Heart left ventricle (tissue), 16 donors: ENCODE measurements at regions not wholly inside any gene's neighbourhood (a gene's known extent, or its start where the extent isn't known, plus 50 kb on each side); places are given as distances from the start of the nearest gene placed in this dataset.

Source experiments
- ATAC-seq, 4 donors: fragments of 200-7000 bp; cut with Tn5 transposase; one replicate each; pipeline ENCODE4 v1.9.1; 2020 to 2022; ENCODE audit warnings: moderate library complexity in 4 of 4, mild to moderate bottlenecking in 3 of 4, moderate number of reproducible peaks in 1 of 4
- DNase-seq, 5 donors: peaks; one replicate each; pipeline ENCODE4 v3.0.0-alpha.2; 2020
- H3K27ac ChIP-seq, 12 donors: fragments of 200-600 bp; sonication (generic) in 4 of 12; one replicate each; pipeline versions ENCODE4 v1.5.0 to v1.8.0; 2016 to 2022; ENCODE audit warnings: mild to moderate bottlenecking in 2 of 12
- H3K27me3 ChIP-seq, 9 donors: fragments of 200-600 bp; sonication (generic) in 2 of 9; one replicate each; pipeline versions ENCODE4 v1.5.1 to v1.8.0; 2016 to 2022; ENCODE audit warnings: mild to moderate bottlenecking in 3 of 9
- H3K36me3 ChIP-seq, 9 donors: fragments of 200-600 bp; sonication (generic) in 2 of 9; one replicate each; pipeline versions ENCODE4 v1.5.0 to v1.8.0; 2018 to 2022; ENCODE audit warnings: mild to moderate bottlenecking in 2 of 9
- H3K4me1 ChIP-seq, 12 donors: fragments of 200-600 bp; sonication (generic) in 4 of 12; one replicate each; pipeline versions ENCODE4 v1.5.0 to v1.8.0; 2016 to 2022; ENCODE audit warnings: mild to moderate bottlenecking in 3 of 12
- H3K4me3 ChIP-seq, 12 donors: fragments of 200-600 bp; sonication (generic) in 4 of 12; one replicate each; pipeline versions ENCODE4 v1.5.0 to v1.8.0; 2017 to 2022; ENCODE audit warnings: mild to moderate bottlenecking in 9 of 12, moderate library complexity in 4 of 12
- H3K9me3 ChIP-seq, 12 donors: fragments of 200-600 bp; sonication (generic) in 4 of 12; one replicate each; pipeline versions ENCODE4 v1.5.0 to v1.8.0; 2016 to 2022; ENCODE audit warnings: mild to moderate bottlenecking in 1 of 12
- POLR2A ChIP-seq, 2 donors: fragments of 450-650 bp; IDR thresholded peaks; one replicate each; pipeline ENCODE4 v1.6.1; 2017; ENCODE audit warnings: antibody characterized with exemption in 2 of 2, mild to moderate bottlenecking in 2 of 2, moderate library complexity in 2 of 2
- WGBS, 4 donors: extraction: QIAGEN DNeasy Blood & Tissue Kit in 2 of 4; methylation state at CpG; one replicate each; pipeline versions ENCODE4 v1.1.5 to v1.1.7; 2013 to 2018; 5-methylcytosine and 5-hydroxymethylcytosine counted together
- intact Hi-C, 10 donors: fragments of 100-400 bp; cut with DNase I; formaldehyde crosslinking; loops; one replicate each; pipeline versions ENCODE4 v1.11.1 to v1.14.2; 2022
- TF ChIP-seq, protein P1 (sequence below), 12 donors: fragments of 200-600 bp; sonication (generic) in 4 of 12; IDR thresholded peaks; one replicate each; pipeline versions ENCODE4 v1.5.0 to v1.8.0; 2018 to 2022; ENCODE audit warnings: antibody characterized with exemption in 12 of 12, mild to moderate bottlenecking in 5 of 12
- donor health status: ischemic (EF 13 %, LVEDD 7.1; RV severe dilation, severe dysfunction).
- donor health status: healthy with polysubstance abuse.
- donor health status: DM: no; HTN: yes; CAD: no.
- donor health status: DM: no; HTN: no; CAD: no.
- donor health status: ischemic (EF 25% LVEDD 6.9; RV normal size, moderate dysfunction).
- donor health status: ischemic (EF 25% LVEDD 5.7; RV mildly dilated, moderate dysfunction).
- donor health status: healthy.
- donor health status: DM: yes; HTN: yes; CAD: no.
- donor health status: ischemic (EF 35%, LVEDD 5.7; RV mildly dilated, moderate dysfunction).
- donor health status: nonischemic (EF 11% LVEDD 7.7; RV severe dilation, severe dysfunction).
- donor health status: DM: yes; HTN: yes; CAD: no.
- donor health status: PGD.
- donor health status: ischemic (EF 29% LVEDD 5.4; RV normal size, mild dysfunction).
- donor health status: nonischemic (EF 23%, LVEDD 6.1; RV moderate dilation, normal function).

DNA sequence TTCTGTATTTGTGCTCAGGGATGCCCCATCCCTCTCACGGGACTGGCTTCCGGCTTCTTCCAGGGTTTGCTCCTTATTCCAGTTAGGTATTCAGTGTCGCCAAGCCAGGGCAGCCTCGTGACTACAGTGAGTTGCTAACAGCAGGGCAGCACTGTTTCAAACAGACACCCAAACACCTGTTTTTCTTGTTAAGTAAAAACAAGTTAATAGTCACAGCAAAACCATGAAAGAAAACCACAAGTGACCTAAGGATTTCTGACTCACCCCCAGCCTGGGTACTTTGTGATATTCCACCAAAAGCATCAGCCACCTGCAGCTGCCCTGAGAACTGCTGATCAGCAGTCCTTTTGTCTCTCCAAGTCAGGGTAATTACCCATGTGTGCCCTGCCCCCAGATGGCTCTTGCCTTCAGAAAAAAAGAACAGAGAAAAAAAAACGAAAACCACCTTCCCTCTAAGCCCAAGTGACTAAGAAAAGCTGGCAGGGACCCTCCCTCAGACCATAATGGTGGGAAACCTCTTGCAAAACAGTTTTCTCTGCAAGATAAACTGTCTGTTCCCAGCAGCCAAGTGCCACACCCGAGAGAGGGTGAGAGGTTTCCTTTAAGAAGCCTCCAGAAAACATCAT lies 178.2 kb downstream of the ANAPC1 start:
- ATAC-seq (peak in 2 of 4 donors; percentile 23 to 45), DNase-seq (no peak)
- WGBS, 4 donors, result 63 to 83% (median 69%) methylated on average over 6 of the region's 6 CpGs
- H3K4me3 ChIP-seq, result no peak overlapping the region
- intact Hi-C loops, result loop anchor here in 5 of 10 donors (10.0 kb wide), 2 partner anchors 591 to 891 kb away; no protein-coding TSS in a partner anchor
- H3K27me3 ChIP-seq, result no peaks in the 10 kb centered on the region
- H3K4me1 ChIP-seq, result peaks cover 0 to 30% (median 9%) of the 10 kb centered on the region in 12 donors
- no peaks in the 10 kb centered on the region for H3K9me3 ChIP-seq
- H3K36me3 ChIP-seq, result no peaks in the 10 kb centered on the region
- TF ChIP-seq, protein P1, sequence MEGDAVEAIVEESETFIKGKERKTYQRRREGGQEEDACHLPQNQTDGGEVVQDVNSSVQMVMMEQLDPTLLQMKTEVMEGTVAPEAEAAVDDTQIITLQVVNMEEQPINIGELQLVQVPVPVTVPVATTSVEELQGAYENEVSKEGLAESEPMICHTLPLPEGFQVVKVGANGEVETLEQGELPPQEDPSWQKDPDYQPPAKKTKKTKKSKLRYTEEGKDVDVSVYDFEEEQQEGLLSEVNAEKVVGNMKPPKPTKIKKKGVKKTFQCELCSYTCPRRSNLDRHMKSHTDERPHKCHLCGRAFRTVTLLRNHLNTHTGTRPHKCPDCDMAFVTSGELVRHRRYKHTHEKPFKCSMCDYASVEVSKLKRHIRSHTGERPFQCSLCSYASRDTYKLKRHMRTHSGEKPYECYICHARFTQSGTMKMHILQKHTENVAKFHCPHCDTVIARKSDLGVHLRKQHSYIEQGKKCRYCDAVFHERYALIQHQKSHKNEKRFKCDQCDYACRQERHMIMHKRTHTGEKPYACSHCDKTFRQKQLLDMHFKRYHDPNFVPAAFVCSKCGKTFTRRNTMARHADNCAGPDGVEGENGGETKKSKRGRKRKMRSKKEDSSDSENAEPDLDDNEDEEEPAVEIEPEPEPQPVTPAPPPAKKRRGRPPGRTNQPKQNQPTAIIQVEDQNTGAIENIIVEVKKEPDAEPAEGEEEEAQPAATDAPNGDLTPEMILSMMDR (IDR thresholded peaks at IDR 0.05), result no peak
- no peak for TF ChIP-seq POLR2A (IDR thresholded peaks at IDR 0.05)
- no peak overlapping the region for H3K27ac ChIP-seq

DNA sequence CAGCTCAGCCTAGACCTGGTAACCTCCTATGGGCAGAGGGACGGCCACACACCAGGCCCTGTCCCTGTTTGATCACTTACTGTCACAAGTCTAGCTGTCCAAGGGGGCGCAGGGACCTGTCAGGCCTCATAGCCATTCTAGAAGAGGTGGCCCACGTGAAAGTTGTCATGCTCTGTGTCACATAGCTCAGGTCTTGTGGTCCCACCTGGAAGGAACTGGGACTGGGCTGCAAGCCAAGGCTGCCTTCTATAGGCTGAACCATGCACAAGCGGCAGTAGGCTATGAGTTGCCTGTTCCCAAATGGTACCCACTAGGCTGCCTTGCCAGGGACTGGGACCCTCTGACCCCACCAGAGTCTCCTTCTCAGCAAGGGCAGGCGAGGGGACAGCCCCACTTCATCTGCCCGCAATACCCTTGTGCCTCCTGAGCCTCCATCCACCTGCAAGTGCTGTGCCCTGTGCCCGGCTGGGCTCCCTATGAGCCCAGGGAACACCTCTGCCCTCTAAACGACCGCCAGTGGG lies 177.5 kb downstream of the ANAPC1 start:
- Histone ChIP-seq H3K27me3 (no peaks in the 10 kb centered on the region), H3K9me3 (no peaks in the 10 kb centered on the region), H3K4me1 (peaks cover 0 to 25% (median 9%) of the 10 kb centered on the region in 12 donors), H3K27ac (no peak overlapping the region), H3K4me3 (no peak overlapping the region), H3K36me3 (no peaks in the 10 kb centered on the region)
- DNase-seq, result no peak
- no peak for ATAC-seq
- TF ChIP-seq, protein P1 (IDR thresholded peaks at IDR 0.05), result no peak
- TF ChIP-seq POLR2A (IDR thresholded peaks at IDR 0.05), result no peak
- WGBS, 4 donors, result 89 to 91% (median 90%) methylated on average over 8 to 9 of the region's 9 CpGs
- intact Hi-C loops, result loop anchor here in 5 of 10 donors (10.0 kb wide), 2 partner anchors 592 to 892 kb away; no protein-coding TSS in a partner anchor

DNA sequence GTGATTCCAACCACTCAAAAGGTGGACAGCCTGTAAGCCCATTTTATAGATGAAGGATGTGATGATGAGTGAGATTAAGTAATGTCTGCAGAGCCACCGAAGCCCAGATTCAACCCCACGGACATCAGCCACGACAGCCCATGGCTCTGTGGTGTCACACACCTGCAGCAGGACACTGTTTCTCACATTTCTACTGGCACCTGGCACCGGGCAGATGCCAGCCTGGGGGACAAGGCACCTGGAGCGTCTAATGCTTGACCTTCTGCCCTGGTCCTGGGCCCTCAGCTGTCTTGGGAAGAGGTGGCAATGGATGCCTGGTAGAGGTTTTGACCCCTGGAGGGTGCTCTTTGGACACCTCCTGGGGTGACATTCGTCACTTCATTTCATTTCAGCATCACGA lies 176.3 kb downstream of the ANAPC1 start:
- no peaks in the 10 kb centered on the region for H3K36me3 ChIP-seq
- H3K4me1 ChIP-seq, result peaks cover 0 to 16% (median 3%) of the 10 kb centered on the region in 12 donors
- DNase-seq (no peak), ATAC-seq (no peak)
- 91 to 98% (median 94%) methylated on average over 7 of the region's 7 CpGs for WGBS, 4 donors
- no peak for TF ChIP-seq POLR2A (IDR thresholded peaks at IDR 0.05)
- TF ChIP-seq, protein P1 (IDR thresholded peaks at IDR 0.05), result no peak
- H3K9me3 ChIP-seq, result no peaks in the 10 kb centered on the region
- H3K27ac ChIP-seq, result no peak overlapping the region
- no peaks in the 10 kb centered on the region for H3K27me3 ChIP-seq
- intact Hi-C loops, result loop anchor here in 5 of 10 donors (10.0 kb wide), 2 partner anchors 593 to 893 kb away; no protein-coding TSS in a partner anchor
- no peak overlapping the region for H3K4me3 ChIP-seq

DNA sequence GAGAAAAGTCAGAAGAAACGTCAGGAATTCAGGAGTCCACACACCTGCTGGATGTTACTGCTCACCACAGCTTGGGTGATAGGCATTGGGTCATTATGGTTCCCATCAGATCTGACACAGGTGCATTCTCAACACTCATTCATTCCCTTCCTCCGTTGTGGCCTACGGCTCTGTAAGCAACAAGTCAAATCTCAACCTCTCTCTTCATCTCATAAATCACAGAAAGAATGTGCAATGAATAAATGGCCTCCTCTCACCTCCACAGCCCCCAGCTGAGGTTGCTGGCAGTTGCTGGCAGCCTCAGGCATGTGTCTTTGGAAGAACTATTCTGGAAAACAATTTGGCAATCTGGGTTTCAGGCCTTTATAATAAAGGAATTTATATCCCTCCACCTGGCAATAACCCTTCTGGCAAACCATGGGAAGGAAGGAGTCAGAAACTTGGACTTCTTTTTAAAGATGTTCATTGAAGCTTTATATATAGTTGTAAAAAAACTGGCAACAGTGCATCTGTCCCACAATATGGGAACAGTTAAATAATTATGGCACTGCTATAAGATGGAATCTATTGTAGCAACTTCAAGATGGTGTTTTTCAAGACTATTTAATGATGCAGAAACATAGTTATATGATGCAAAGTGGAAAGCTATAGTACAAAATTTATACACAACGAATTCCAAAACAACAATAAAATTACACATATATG lies 175.4 kb downstream of the ANAPC1 start:
- no peak for TF ChIP-seq POLR2A (IDR thresholded peaks at IDR 0.05)
- TF ChIP-seq, protein P1 (IDR thresholded peaks at IDR 0.05), result no peak
- 85 to 94% (median 88%) methylated on average over 4 of the region's 4 CpGs for WGBS, 4 donors
- intact Hi-C loops, result loop anchor here in 5 of 10 donors (10.0 kb wide), 2 partner anchors 594 to 894 kb away; no protein-coding TSS in a partner anchor
- no peak for ATAC-seq
- Histone ChIP-seq H3K27ac (no peak overlapping the region), H3K27me3 (no peaks in the 10 kb centered on the region), H3K4me3 (no peak overlapping the region), H3K36me3 (no peaks in the 10 kb centered on the region), H3K9me3 (no peaks in the 10 kb centered on the region), H3K4me1 (peaks cover 0 to 16% (median 3%) of the 10 kb centered on the region in 12 donors)
- no peak for DNase-seq
